ENCODE measurements at regions not wholly inside any gene's neighbourhood (a gene's known extent, or its start where the extent isn't known, plus 50 kb on each side); places are given as distances from the start of the nearest gene placed in this dataset.

GRCh38 chr2:138277062-138277461 is 224.5 kb upstream of the SPOPL start:
- TF ChIP-seq FOXM1 (IDR thresholded peaks at IDR 0.05; ENCODE audit: borderline replicate concordance, low read depth) (no peak), RAD21 (IDR thresholded peaks at IDR 0.05; ENCODE audit: low read depth) (no peak), EP300 (IDR thresholded peaks at IDR 0.05; ENCODE audit: borderline replicate concordance) (no peak), YY1 (IDR thresholded peaks at IDR 0.05; ENCODE audit: low read depth) (no peak), TEAD4 (IDR thresholded peaks at IDR 0.05) (no peak), CEBPB (IDR thresholded peaks at IDR 0.05) (no peak), EGR1 (IDR thresholded peaks at IDR 0.05) (no peak), NFIC (IDR thresholded peaks at IDR 0.05) (no peak), TAF1 (IDR thresholded peaks at IDR 0.05; ENCODE audit: low read depth) (no peak)
- TF ChIP-seq, protein P1, sequence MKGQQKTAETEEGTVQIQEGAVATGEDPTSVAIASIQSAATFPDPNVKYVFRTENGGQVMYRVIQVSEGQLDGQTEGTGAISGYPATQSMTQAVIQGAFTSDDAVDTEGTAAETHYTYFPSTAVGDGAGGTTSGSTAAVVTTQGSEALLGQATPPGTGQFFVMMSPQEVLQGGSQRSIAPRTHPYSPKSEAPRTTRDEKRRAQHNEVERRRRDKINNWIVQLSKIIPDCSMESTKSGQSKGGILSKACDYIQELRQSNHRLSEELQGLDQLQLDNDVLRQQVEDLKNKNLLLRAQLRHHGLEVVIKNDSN (IDR thresholded peaks at IDR 0.05): no peak
- TF ChIP-seq, protein P2, sequence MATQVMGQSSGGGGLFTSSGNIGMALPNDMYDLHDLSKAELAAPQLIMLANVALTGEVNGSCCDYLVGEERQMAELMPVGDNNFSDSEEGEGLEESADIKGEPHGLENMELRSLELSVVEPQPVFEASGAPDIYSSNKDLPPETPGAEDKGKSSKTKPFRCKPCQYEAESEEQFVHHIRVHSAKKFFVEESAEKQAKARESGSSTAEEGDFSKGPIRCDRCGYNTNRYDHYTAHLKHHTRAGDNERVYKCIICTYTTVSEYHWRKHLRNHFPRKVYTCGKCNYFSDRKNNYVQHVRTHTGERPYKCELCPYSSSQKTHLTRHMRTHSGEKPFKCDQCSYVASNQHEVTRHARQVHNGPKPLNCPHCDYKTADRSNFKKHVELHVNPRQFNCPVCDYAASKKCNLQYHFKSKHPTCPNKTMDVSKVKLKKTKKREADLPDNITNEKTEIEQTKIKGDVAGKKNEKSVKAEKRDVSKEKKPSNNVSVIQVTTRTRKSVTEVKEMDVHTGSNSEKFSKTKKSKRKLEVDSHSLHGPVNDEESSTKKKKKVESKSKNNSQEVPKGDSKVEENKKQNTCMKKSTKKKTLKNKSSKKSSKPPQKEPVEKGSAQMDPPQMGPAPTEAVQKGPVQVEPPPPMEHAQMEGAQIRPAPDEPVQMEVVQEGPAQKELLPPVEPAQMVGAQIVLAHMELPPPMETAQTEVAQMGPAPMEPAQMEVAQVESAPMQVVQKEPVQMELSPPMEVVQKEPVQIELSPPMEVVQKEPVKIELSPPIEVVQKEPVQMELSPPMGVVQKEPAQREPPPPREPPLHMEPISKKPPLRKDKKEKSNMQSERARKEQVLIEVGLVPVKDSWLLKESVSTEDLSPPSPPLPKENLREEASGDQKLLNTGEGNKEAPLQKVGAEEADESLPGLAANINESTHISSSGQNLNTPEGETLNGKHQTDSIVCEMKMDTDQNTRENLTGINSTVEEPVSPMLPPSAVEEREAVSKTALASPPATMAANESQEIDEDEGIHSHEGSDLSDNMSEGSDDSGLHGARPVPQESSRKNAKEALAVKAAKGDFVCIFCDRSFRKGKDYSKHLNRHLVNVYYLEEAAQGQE (IDR thresholded peaks at IDR 0.05; ENCODE audit: low read depth): no peak

Data from Ishikawa (cell line).